ENCODE measurements at regions not wholly inside any gene's neighbourhood (a gene's known extent, or its start where the extent isn't known, plus 50 kb on each side); places are given as distances from the start of the nearest gene placed in this dataset.

- no peaks in the 10 kb centered on the region for H3K36me3 ChIP-seq (ENCODE audit: control insufficient read depth in 2 of 2, extremely low read depth in 1 of 2, insufficient read depth in 2 of 2, low read length in 2 of 2)
- no peaks in the 10 kb centered on the region for H3K27me3 ChIP-seq (ENCODE audit: control insufficient read depth in 2 of 2, insufficient read depth in 2 of 2, low read length in 2 of 2)
- no peak for DNase-seq (ENCODE audit: low read depth, low spot score)
- TF ChIP-seq EZH2 (IDR thresholded peaks at IDR 0.05; ENCODE audit: borderline replicate concordance, low read depth, low read length, severe bottlenecking): no peak
- no peak for TF ChIP-seq JUN (IDR thresholded peaks at IDR 0.05; ENCODE audit: borderline replicate concordance, insufficient read depth, insufficient read length, low read depth)
- TF ChIP-seq CTCF (IDR thresholded peaks at IDR 0.05; ENCODE audit: extremely low read depth in 1 of 2, insufficient read depth in 1 of 2, low read depth in 1 of 2, low read length in 2 of 2): no peak
- no peak for TF ChIP-seq POLR2A (IDR thresholded peaks at IDR 0.05; ENCODE audit: low read depth, low read length)
- TF ChIP-seq MAX (IDR thresholded peaks at IDR 0.05; ENCODE audit: insufficient read depth, insufficient read length): no peak
- no peak for TF ChIP-seq FOS (IDR thresholded peaks at IDR 0.05; ENCODE audit: borderline replicate concordance, insufficient read depth, low read length)
- TF ChIP-seq POLR2AphosphoS5 (IDR thresholded peaks at IDR 0.05; ENCODE audit: insufficient read depth, low read depth, low read length): no peak
- TF ChIP-seq MYC (IDR thresholded peaks at IDR 0.05; ENCODE audit: low read depth, low read length): no peak
- no peak for TF ChIP-seq GATA2 (IDR thresholded peaks at IDR 0.05; ENCODE audit: insufficient read depth, insufficient read length, low read depth, low read length)
- no peaks in the 10 kb centered on the region for H3K79me2 ChIP-seq (ENCODE audit: control insufficient read depth, insufficient read depth, low read length)
- ChIA-PET CTCF (interaction anchor here (1.6 to 3.4 kb wide), 3 partner anchors 232 to 434 kb away, joined by 5 to 35 read pairs (median 17); no protein-coding TSS in a partner anchor), POLR2A (no interaction called here)
- H4K20me1 ChIP-seq (replicated peaks; ENCODE audit: control insufficient read depth, extremely low read depth, insufficient read depth, low read length): no peaks in the 10 kb centered on the region
- no peak overlapping the region for H2AFZ ChIP-seq (ENCODE audit: low read depth, low read length)
- intact Hi-C loops (cut with micrococcal nuclease) (no loop called here), dilution Hi-C loops (cut with MboI; ENCODE audit: extremely low pct_ligation_motif_present, low sequenced_read_pairs) (no loop called here)
- H3K9me1 ChIP-seq (replicated peaks; ENCODE audit: control insufficient read depth, extremely low read depth, insufficient read depth, low read length): no peaks in the 10 kb centered on the region
- no peak for FAIRE-seq
- H3K4me2 ChIP-seq (ENCODE audit: insufficient read depth, low read length): no peak overlapping the region
- no TSS peak for BruUV-seq (replicated peaks)
- H3K9me3 ChIP-seq (replicated peaks; ENCODE audit: control insufficient read depth, insufficient read depth, low read length): no peaks in the 10 kb centered on the region
- H3K4me3 ChIP-seq (replicated peaks in 1 of 3; ENCODE audit: insufficient read depth in 1 of 3, low read depth in 1 of 3, low read length in 3 of 3): no peak overlapping the region
- H3K4me1 ChIP-seq (ENCODE audit: control insufficient read depth, extremely low read depth, insufficient read depth, low read length): no peaks in the 10 kb centered on the region
- no peak overlapping the region for H3K27ac ChIP-seq (ENCODE audit: insufficient read depth, low read depth, low read length)
- H3K9ac ChIP-seq (replicated peaks; ENCODE audit: extremely low read depth, insufficient read depth, low read length): no peak overlapping the region
Observed at GRCh38 chr18:34354351-34354750, 129.6 kb upstream of the NOL4 start.

Data from endothelial cell of umbilical vein (primary cell).